ELF-1 (cell line): ENCODE measurements at regions not wholly inside any gene's neighbourhood (a gene's known extent, or its start where the extent isn't known, plus 50 kb on each side); places are given as distances from the start of the nearest gene placed in this dataset.

Source experiments
- DNase-seq: peaks from one replicate; pipeline ENCODE4 v3.0.0-alpha.2; 2016; ENCODE audit warnings: low read depth, low spot score

- peak; percentile 1 for DNase-seq
Observed at GRCh38 chr5:52409835-52410234, 377.9 kb upstream of the ITGA1 start.

GRCh38 chr5:52419357-52419756, 368.4 kb upstream of the ITGA1 start:
- DNase-seq = no peak

- DNase-seq = no peak
Observed at GRCh38 chr5:52427615-52428014, 360.1 kb upstream of the ITGA1 start.

- no peak for DNase-seq
Observed at GRCh38 chr5:52428977-52429489, 358.7 kb upstream of the ITGA1 start.

- no peak for DNase-seq
Observed at GRCh38 chr5:52441768-52442167, 345.9 kb upstream of the ITGA1 start.

GRCh38 chr5:52443187-52443586, 344.5 kb upstream of the ITGA1 start:
- DNase-seq = no peak

GRCh38 chr5:52448111-52448510, 339.6 kb upstream of the ITGA1 start:
- no peak for DNase-seq

GRCh38 chr5:52449516-52449915, 338.2 kb upstream of the ITGA1 start:
- DNase-seq = no peak

GRCh38 chr5:52452098-52452497, 335.6 kb upstream of the ITGA1 start:
- DNase-seq = no peak

GRCh38 chr5:52453176-52453575, 334.5 kb upstream of the ITGA1 start:
- no peak for DNase-seq

- DNase-seq = no peak
Observed at GRCh38 chr5:52455920-52456319, 331.8 kb upstream of the ITGA1 start.

- no peak for DNase-seq
Observed at GRCh38 chr5:52457810-52458209, 329.9 kb upstream of the ITGA1 start.

GRCh38 chr5:52466113-52466512, 321.6 kb upstream of the ITGA1 start:
- DNase-seq = no peak

- DNase-seq = no peak
Observed at GRCh38 chr5:52466749-52467520, 320.8 kb upstream of the ITGA1 start.

- no peak for DNase-seq
Observed at GRCh38 chr5:52468976-52469375, 318.7 kb upstream of the ITGA1 start.

- no peak for DNase-seq
Observed at GRCh38 chr5:52469420-52469819, 318.3 kb upstream of the ITGA1 start.

GRCh38 chr5:52469835-52470234, 317.9 kb upstream of the ITGA1 start:
- DNase-seq = peak; percentile 16

- DNase-seq = no peak
Observed at GRCh38 chr5:52476346-52476745, 311.4 kb upstream of the ITGA1 start.

- no peak for DNase-seq
Observed at GRCh38 chr5:52481201-52481600, 306.5 kb upstream of the ITGA1 start.

GRCh38 chr5:52481851-52482250, 305.9 kb upstream of the ITGA1 start:
- DNase-seq = no peak

GRCh38 chr5:52491071-52491787, 296.5 kb upstream of the ITGA1 start:
- no peak for DNase-seq

GRCh38 chr5:52491818-52492217, 295.9 kb upstream of the ITGA1 start:
- no peak for DNase-seq

- DNase-seq = no peak
Observed at GRCh38 chr5:52497133-52497693, 290.5 kb upstream of the ITGA1 start.
